SU-DHL-6 (cell line): ENCODE measurements at regions not wholly inside any gene's neighbourhood (a gene's known extent, or its start where the extent isn't known, plus 50 kb on each side); places are given as distances from the start of the nearest gene placed in this dataset.

Experiments used
- EZH2phosphoT487 ChIP-seq: fragments of 200-600 bp; sonication (generic), shearing (Covaris generic); conservative IDR thresholded peaks from 2 replicates; pipeline ENCODE4 v1.6.1; 2018; ENCODE audit warnings: mild to moderate bottlenecking, antibody characterized with exemption, low read length, moderate library complexity, mixed read lengths
- TF ChIP-seq, protein P1 (sequence below): fragments of 200-600 bp; sonication (generic); IDR thresholded peaks from one replicate; pipeline ENCODE4 v1.5.1; 2017; ENCODE audit warnings: antibody characterized with exemption, mild to moderate bottlenecking, low read length, moderate library complexity; ENCODE audit not compliant: insufficient read depth, poor library complexity, severe bottlenecking

- TF ChIP-seq, protein P1, sequence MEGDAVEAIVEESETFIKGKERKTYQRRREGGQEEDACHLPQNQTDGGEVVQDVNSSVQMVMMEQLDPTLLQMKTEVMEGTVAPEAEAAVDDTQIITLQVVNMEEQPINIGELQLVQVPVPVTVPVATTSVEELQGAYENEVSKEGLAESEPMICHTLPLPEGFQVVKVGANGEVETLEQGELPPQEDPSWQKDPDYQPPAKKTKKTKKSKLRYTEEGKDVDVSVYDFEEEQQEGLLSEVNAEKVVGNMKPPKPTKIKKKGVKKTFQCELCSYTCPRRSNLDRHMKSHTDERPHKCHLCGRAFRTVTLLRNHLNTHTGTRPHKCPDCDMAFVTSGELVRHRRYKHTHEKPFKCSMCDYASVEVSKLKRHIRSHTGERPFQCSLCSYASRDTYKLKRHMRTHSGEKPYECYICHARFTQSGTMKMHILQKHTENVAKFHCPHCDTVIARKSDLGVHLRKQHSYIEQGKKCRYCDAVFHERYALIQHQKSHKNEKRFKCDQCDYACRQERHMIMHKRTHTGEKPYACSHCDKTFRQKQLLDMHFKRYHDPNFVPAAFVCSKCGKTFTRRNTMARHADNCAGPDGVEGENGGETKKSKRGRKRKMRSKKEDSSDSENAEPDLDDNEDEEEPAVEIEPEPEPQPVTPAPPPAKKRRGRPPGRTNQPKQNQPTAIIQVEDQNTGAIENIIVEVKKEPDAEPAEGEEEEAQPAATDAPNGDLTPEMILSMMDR, result no peak
- TF ChIP-seq EZH2phosphoT487, result no peak
Measured at GRCh38 chr9:107660976-107661375, 171.4 kb upstream of the KLF4 start.
